ENCODE measurements at regions not wholly inside any gene's neighbourhood (a gene's known extent, or its start where the extent isn't known, plus 50 kb on each side); places are given as distances from the start of the nearest gene placed in this dataset.

DNA sequence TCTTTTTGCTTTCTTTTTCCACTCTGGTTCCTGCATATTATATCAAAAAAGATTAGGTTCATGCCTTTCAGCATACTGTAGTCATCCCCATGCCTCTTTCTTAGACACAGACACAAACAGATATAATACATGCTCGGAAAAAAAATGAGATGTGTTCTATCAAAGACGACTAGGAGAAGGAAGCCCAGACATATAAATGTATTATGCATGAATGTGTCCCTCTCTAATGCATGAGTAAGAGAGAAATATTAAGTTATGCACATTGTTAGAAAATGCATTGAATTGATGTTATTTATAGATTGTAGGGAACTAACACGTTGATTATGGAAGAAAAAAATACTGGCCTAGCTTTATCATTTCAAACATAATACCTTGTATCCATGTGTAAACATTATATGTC is 252.4 kb upstream of the BCHE start:
- TF ChIP-seq CTCF (IDR thresholded peaks at IDR 0.05) (no peak), POLR2AphosphoS5 (IDR thresholded peaks at IDR 0.05) (no peak), POLR2A (IDR thresholded peaks at IDR 0.05; ENCODE audit: low read depth) (no peak), EP300 (IDR thresholded peaks at IDR 0.05) (no peak)

Data from esophagus muscularis mucosa (tissue), 4 donors.